IMR-90 (cell line): ENCODE measurements at regions not wholly inside any gene's neighbourhood (a gene's known extent, or its start where the extent isn't known, plus 50 kb on each side); places are given as distances from the start of the nearest gene placed in this dataset.

Experiments used
- ATAC-seq: fragments of 200-7000 bp; cut with Tn5 transposase; 2 replicates; pipeline ENCODE4 v1.9.1; 2020; ENCODE audit warnings: low read depth, mild to moderate bottlenecking, moderate library complexity
- BruUV-seq: library from RNA; stranded (reverse); fragments of 400-500 nt; replicated peaks from 2 replicates; lab custom pipeline; 2021; lab: Mats Ljungman, UMichigan
- CTCF ChIA-PET: fragments of 300-600 bp; formaldehyde crosslinking; extraction: SDS; loops from one replicate; lab custom pipeline; 2021; ENCODE audit warnings: antibody characterized with exemption; lab: Yijun Ruan, JAX
- POLR2A ChIA-PET: fragments of 300-600 bp; sonication (Branson Sonifier 250); formaldehyde crosslinking; loops from one replicate; lab custom pipeline; 2022; ENCODE audit warnings: antibody characterized with exemption; ENCODE audit not compliant: unreplicated experiment; lab: Charles Lee
- DNase-seq: peaks from one replicate; pipeline ENCODE4 v3.0.0; 2013
- H2AFZ ChIP-seq: replicated peaks from 2 replicates; pipeline ENCODE3; 2013; ENCODE audit warnings: low read length, mild to moderate bottlenecking; ENCODE audit not compliant: poor library complexity
- H2AK5ac ChIP-seq: 2 replicates; pipeline ENCODE4 v1.6.1; 2013; ENCODE audit warnings: low read depth, low read length, inconsistent platforms
- H2AK9ac ChIP-seq: replicated peaks from 2 replicates; pipeline ENCODE3; 2013; ENCODE audit warnings: mild to moderate bottlenecking, low read depth, low read length, moderate library complexity; ENCODE audit not compliant: poor library complexity
- H2BK120ac ChIP-seq: 2 replicates; pipeline ENCODE4 v1.6.1; 2013; ENCODE audit warnings: low read depth, low read length, inconsistent platforms
- H2BK15ac ChIP-seq: 3 replicates; pipeline ENCODE4 v1.6.1; 2013; ENCODE audit warnings: low read depth, low read length, inconsistent platforms
- H2BK20ac ChIP-seq: 2 replicates; pipeline ENCODE4 v1.6.1; 2013; ENCODE audit warnings: low read depth, mild to moderate bottlenecking, inconsistent platforms, low read length, moderate library complexity
- H2BK5ac ChIP-seq: 2 replicates; pipeline ENCODE4 v1.6.1; 2013; ENCODE audit warnings: mild to moderate bottlenecking, low read depth, low read length, inconsistent platforms; ENCODE audit not compliant: poor library complexity, severe bottlenecking
- H3K14ac ChIP-seq: replicated peaks from 2 replicates; pipeline ENCODE4 v1.6.1; 2013; ENCODE audit warnings: low read depth, low read length, inconsistent platforms
- H3K18ac ChIP-seq: 2 replicates; pipeline ENCODE4 v1.6.1; 2013; ENCODE audit warnings: low read depth, low read length, control low read depth
- H3K23ac ChIP-seq: 2 replicates; pipeline ENCODE4 v1.6.1; 2013; ENCODE audit warnings: low read depth, low read length, inconsistent platforms
- H3K27ac ChIP-seq: 2 replicates; pipeline ENCODE4 v1.5.1; 2013; ENCODE audit warnings: mild to moderate bottlenecking, control low read depth, low read length; ENCODE audit not compliant: insufficient read depth
- H3K27me3 ChIP-seq: 2 replicates; pipeline ENCODE4 v1.6.1; 2013; ENCODE audit warnings: low read length; ENCODE audit not compliant: control insufficient read depth, insufficient read depth
- H3K36me3 ChIP-seq: 2 replicates; pipeline ENCODE4 v1.6.1; 2013; ENCODE audit warnings: low read length, mixed read lengths; ENCODE audit not compliant: control insufficient read depth, insufficient read depth
- H3K4ac ChIP-seq: 2 replicates; pipeline ENCODE4 v1.6.1; 2013; ENCODE audit warnings: low read depth, low read length, inconsistent platforms
- H3K4me1 ChIP-seq: 2 replicates; pipeline ENCODE4 v1.6.1; 2013; ENCODE audit warnings: low read length, mixed read lengths; ENCODE audit not compliant: control insufficient read depth, insufficient read depth
- H3K4me2 ChIP-seq: 2 replicates; pipeline ENCODE4 v1.6.1; 2013; ENCODE audit warnings: low read depth, mild to moderate bottlenecking, control low read depth, low read length, moderate library complexity
- H3K4me3 ChIP-seq: 2 replicates; pipeline ENCODE4 v1.5.1; 2013; ENCODE audit warnings: low read depth, mild to moderate bottlenecking, control low read depth, low read length, moderate library complexity; ENCODE audit not compliant: insufficient read depth
- H3K56ac ChIP-seq: 2 replicates; pipeline ENCODE4 v1.6.1; 2013; ENCODE audit warnings: low read length, inconsistent platforms; ENCODE audit not compliant: insufficient read depth; ENCODE audit errors: extremely low read depth
- H3K79me1 ChIP-seq, 2 experiments: 2 replicates each; pipeline ENCODE4 v1.6.1; 2013; ENCODE audit warnings: low read length in 2 of 2, inconsistent platforms in 1 of 2, low read depth in 1 of 2
- H3K9ac ChIP-seq: 2 replicates; pipeline ENCODE4 v1.6.1; 2013; ENCODE audit warnings: low read depth, low read length, control low read depth
- H3K9me1 ChIP-seq: 2 replicates; pipeline ENCODE4 v1.6.1; 2013; ENCODE audit warnings: low read length, inconsistent platforms; ENCODE audit not compliant: insufficient read depth
- H3K9me3 ChIP-seq: 2 replicates; pipeline ENCODE4 v1.6.1; 2013; ENCODE audit warnings: low read length; ENCODE audit not compliant: control insufficient read depth, insufficient read depth
- H4K20me1 ChIP-seq: 2 replicates; pipeline ENCODE4 v1.6.1; 2013; ENCODE audit warnings: low read length, inconsistent platforms; ENCODE audit not compliant: insufficient read depth
- H4K5ac ChIP-seq: 2 replicates; pipeline ENCODE4 v1.6.1; 2013; ENCODE audit warnings: mild to moderate bottlenecking, low read depth, low read length, control low read depth
- H4K8ac ChIP-seq, 2 experiments: 2 replicates each; pipeline ENCODE4 v1.6.1; 2013; ENCODE audit warnings: low read depth in 2 of 2, low read length in 2 of 2, control low read depth in 1 of 2, inconsistent platforms in 1 of 2
- H4K91ac ChIP-seq: 2 replicates; pipeline ENCODE4 v1.6.1; 2013; ENCODE audit warnings: low read depth, low read length, inconsistent platforms; ENCODE audit not compliant: insufficient read depth
- BHLHE40 ChIP-seq: fragments of 150-350 bp; IDR thresholded peaks from 2 replicates; pipeline ENCODE4 v1.6.1; 2016; ENCODE audit warnings: mild to moderate bottlenecking, low read depth, low read length
- CEBPB ChIP-seq: IDR thresholded peaks from 2 replicates; pipeline ENCODE4 v1.6.1; 2012; ENCODE audit warnings: low read depth, low read length, improper control_type of control experiment
- CHD1 ChIP-seq: IDR thresholded peaks from 2 replicates; pipeline ENCODE4 v1.6.1; 2012; ENCODE audit warnings: low read depth, low read length, improper control_type of control experiment
- CTCF ChIP-seq: conservative IDR thresholded peaks from 2 replicates; pipeline ENCODE4 v1.5.1; 2012; ENCODE audit warnings: mild to moderate bottlenecking, low read depth, low read length, improper control_type of control experiment
- ELK1 ChIP-seq: fragments of 150-350 bp; IDR thresholded peaks from 2 replicates; pipeline ENCODE4 v1.6.1; 2016; ENCODE audit warnings: low read depth, mild to moderate bottlenecking, low read length, moderate library complexity, borderline replicate concordance
- FOS ChIP-seq: fragments of 150-350 bp; IDR thresholded peaks from 2 replicates; pipeline ENCODE4 v1.6.1; 2016; ENCODE audit warnings: low read depth, low read length
- MAFK ChIP-seq: IDR thresholded peaks from 2 replicates; pipeline ENCODE4 v1.6.1; 2012; ENCODE audit warnings: low read depth, low read length, improper control_type of control experiment
- MAZ ChIP-seq: IDR thresholded peaks from 2 replicates; pipeline ENCODE4 v1.6.1; 2012; ENCODE audit warnings: low read depth, mild to moderate bottlenecking, low read length, improper control_type of control experiment, moderate library complexity, borderline replicate concordance
- MXI1 ChIP-seq: IDR thresholded peaks from 2 replicates; pipeline ENCODE4 v1.6.1; 2012; ENCODE audit warnings: low read depth, mild to moderate bottlenecking, low read length, moderate library complexity, borderline replicate concordance
- NFE2L2 ChIP-seq: fragments of 150-350 bp; IDR thresholded peaks from 2 replicates; pipeline ENCODE4 v1.6.1; 2016; ENCODE audit warnings: low read depth, mild to moderate bottlenecking, low read length
- POLR2A ChIP-seq: IDR thresholded peaks from 2 replicates; pipeline ENCODE4 v1.6.1; 2012; ENCODE audit warnings: mild to moderate bottlenecking, low read depth, low read length
- RAD21 ChIP-seq: IDR thresholded peaks from 2 replicates; pipeline ENCODE4 v1.6.1; 2012; ENCODE audit warnings: low read length, improper control_type of control experiment
- RCOR1 ChIP-seq: IDR thresholded peaks from 2 replicates; pipeline ENCODE4 v1.6.1; 2012; ENCODE audit warnings: mild to moderate bottlenecking, low read length, improper control_type of control experiment; ENCODE audit not compliant: insufficient replicate concordance
- RFX5 ChIP-seq: IDR thresholded peaks from 2 replicates; pipeline ENCODE4 v1.8.0; 2012; ENCODE audit warnings: low read depth, mild to moderate bottlenecking, low read length, moderate library complexity
- SMC3 ChIP-seq: fragments of 150-350 bp; IDR thresholded peaks from 2 replicates; pipeline ENCODE4 v1.6.1; 2016; ENCODE audit warnings: low read depth, mild to moderate bottlenecking, antibody characterized with exemption, low read length, moderate library complexity
- USF2 ChIP-seq: fragments of 150-350 bp; IDR thresholded peaks from 2 replicates; pipeline ENCODE4 v1.6.1; 2017; ENCODE audit warnings: mild to moderate bottlenecking, antibody characterized with exemption, low read length, low read depth
- WGBS, 2 experiments: methylation state at CpG; one replicate each; pipeline versions ENCODE4 v1.1.5 to v1.1.7; 2013; ENCODE audit warnings: missing lambda C conversion rate in 2 of 2; ENCODE audit not compliant: insufficient read length in 1 of 2; ENCODE audit errors: extremely low coverage in 2 of 2; 5-methylcytosine and 5-hydroxymethylcytosine counted together
- dilution Hi-C: fragments of 300-500 bp; cut with HindIII; formaldehyde crosslinking; loops from one replicate; pipeline ENCODE4 v1.14.3; 2018; ENCODE audit warnings: low sequenced_read_pairs; ENCODE audit not compliant: unreplicated experiment
- in situ Hi-C: fragments of 300-500 bp; cut with MboI; formaldehyde crosslinking; loops from 3 replicates; pipeline ENCODE4 v1.14.3; 2019; ENCODE audit warnings: low sequenced_read_pairs, inconsistent platforms, mixed read lengths
- intact Hi-C: fragments of 100-400 bp; cut with micrococcal nuclease; formaldehyde crosslinking; loops from 2 replicates; pipeline ENCODE4 v1.10.0; 2022

- Histone ChIP-seq H2BK5ac (no peak overlapping the region), H3K23ac (no peak overlapping the region), H3K18ac (no peak overlapping the region), H3K4me1 (peaks cover 5% of the 10 kb centered on the region), H3K9me3 (no peaks in the 10 kb centered on the region), H3K4ac (no peak overlapping the region), H3K36me3 (no peaks in the 10 kb centered on the region), H3K9ac (no peak overlapping the region), H2AK5ac (no peak overlapping the region), H3K56ac (no peak overlapping the region), H4K5ac (no peak overlapping the region), H3K9me1 (no peaks in the 10 kb centered on the region), H3K27ac (no peak overlapping the region), H4K8ac (no peak overlapping the region), H2BK20ac (no peak overlapping the region), H2AK9ac (no peak overlapping the region), H4K91ac (no peak overlapping the region), H3K79me1 (no peaks in the 10 kb centered on the region), H2AFZ (no peak overlapping the region), H3K14ac (no peak overlapping the region), H3K27me3 (no peaks in the 10 kb centered on the region), H2BK15ac (no peak overlapping the region), H4K20me1 (no peaks in the 10 kb centered on the region), H3K4me2 (no peak overlapping the region), H2BK120ac (no peak overlapping the region; the same call in 1 of the 2 replicates), H3K4me3 (no peak overlapping the region)
- BruUV-seq: no TSS peak
- WGBS, 2 experiments: no CpG with 5 or more reads among the region's 2 CpGs
- ChIA-PET CTCF (no interaction called here), POLR2A (no interaction called here)
- intact Hi-C loops: no loop called here
- ATAC-seq (no peak), DNase-seq (no peak)
- in situ Hi-C loops: no loop called here
- TF ChIP-seq CHD1: no peak
- no peak for TF ChIP-seq RFX5
- TF ChIP-seq ELK1: no peak
- no peak for TF ChIP-seq RCOR1
- TF ChIP-seq POLR2A: no peak
- TF ChIP-seq MAFK: no peak
- no peak for TF ChIP-seq CEBPB
- no peak for TF ChIP-seq MAZ
- no peak for TF ChIP-seq FOS
- TF ChIP-seq MXI1: no peak
- no peak for TF ChIP-seq SMC3
- TF ChIP-seq USF2: no peak
- no peak for TF ChIP-seq CTCF
- no peak for TF ChIP-seq BHLHE40
- no peak for TF ChIP-seq NFE2L2
- TF ChIP-seq RAD21: no peak
- dilution Hi-C loops: no loop called here
Measured at GRCh38 chr1:79896140-79896539, 889.6 kb upstream of the ADGRL4 start.
